ENCODE measurements at regions not wholly inside any gene's neighbourhood (a gene's known extent, or its start where the extent isn't known, plus 50 kb on each side); places are given as distances from the start of the nearest gene placed in this dataset.

- DNase-seq (no peak), ATAC-seq (no peak)
- H3K27ac ChIP-seq: no peak overlapping the region
- H3K36me3 ChIP-seq: no peaks in the 10 kb centered on the region
- no peak for TF ChIP-seq POLR2A (IDR thresholded peaks at IDR 0.05)
- TF ChIP-seq CTCF (IDR thresholded peaks at IDR 0.05): no peak
- H3K4me3 ChIP-seq: no peak overlapping the region
- H3K27me3 ChIP-seq: no peaks in the 10 kb centered on the region
- intact Hi-C loops (cut with DNase I): no loop called here
- WGBS (ENCODE audit: insufficient coverage, low coverage, low lambda C conversion rate, missing lambda C conversion rate): 59% methylated on average over 3 of the region's 3 CpGs
- no peaks in the 10 kb centered on the region for H3K4me1 ChIP-seq
- no peaks in the 10 kb centered on the region for H3K9me3 ChIP-seq
These were observed 815.8 kb downstream of the EFNA5 start for GRCh38 chr5:106854922-106855321.

- Histone ChIP-seq H3K9me3 (no peaks in the 10 kb centered on the region), H3K36me3 (no peaks in the 10 kb centered on the region), H3K27ac (no peak overlapping the region), H3K27me3 (no peaks in the 10 kb centered on the region), H3K4me1 (no peaks in the 10 kb centered on the region), H3K4me3 (no peak overlapping the region)
- no peak for TF ChIP-seq CTCF (IDR thresholded peaks at IDR 0.05)
- no peak for TF ChIP-seq POLR2A (IDR thresholded peaks at IDR 0.05)
- intact Hi-C loops (cut with DNase I): no loop called here
- DNase-seq (no peak), ATAC-seq (no peak)
- 82% methylated on average over 1 of the region's 1 CpG for WGBS (ENCODE audit: insufficient coverage, low coverage, low lambda C conversion rate, missing lambda C conversion rate)
These were observed 816.5 kb downstream of the EFNA5 start for GRCh38 chr5:106854105-106854687.

- DNase-seq (no peak), ATAC-seq (no peak)
- no peaks in the 10 kb centered on the region for H3K27me3 ChIP-seq
- intact Hi-C loops (cut with DNase I): no loop called here
- 39% methylated on average over 4 of the region's 4 CpGs for WGBS (ENCODE audit: insufficient coverage, low coverage, low lambda C conversion rate, missing lambda C conversion rate)
- no peak overlapping the region for H3K4me3 ChIP-seq
- no peaks in the 10 kb centered on the region for H3K36me3 ChIP-seq
- TF ChIP-seq POLR2A (IDR thresholded peaks at IDR 0.05) (no peak), CTCF (IDR thresholded peaks at IDR 0.05) (no peak)
- H3K9me3 ChIP-seq: no peaks in the 10 kb centered on the region
- H3K27ac ChIP-seq: no peak overlapping the region
- no peaks in the 10 kb centered on the region for H3K4me1 ChIP-seq
These were observed 817.5 kb downstream of the EFNA5 start for GRCh38 chr5:106853266-106853665.

GRCh38 chr5:106849266-106849665, 821.5 kb downstream of the EFNA5 start:
- intact Hi-C loops (cut with DNase I): no loop called here
- Histone ChIP-seq H3K9me3 (no peaks in the 10 kb centered on the region), H3K27ac (no peak overlapping the region), H3K4me3 (no peak overlapping the region), H3K4me1 (no peaks in the 10 kb centered on the region), H3K27me3 (no peaks in the 10 kb centered on the region), H3K36me3 (no peaks in the 10 kb centered on the region)
- WGBS (ENCODE audit: insufficient coverage, low coverage, low lambda C conversion rate, missing lambda C conversion rate): 11% methylated on average over 3 of the region's 3 CpGs
- TF ChIP-seq CTCF (IDR thresholded peaks at IDR 0.05): no peak
- ATAC-seq: no peak
- DNase-seq: no peak

Data from right lobe of liver (tissue), 6 donors.